H1 (cell line): ENCODE measurements at regions not wholly inside any gene's neighbourhood (a gene's known extent, or its start where the extent isn't known, plus 50 kb on each side); places are given as distances from the start of the nearest gene placed in this dataset.

ENCODE experiments used
- CTCF ChIA-PET: fragments of 300-600 bp; sonication (Branson Sonifier 250); formaldehyde crosslinking; loops from one replicate; lab custom pipeline; 2021; ENCODE audit not compliant: partially characterized antibody; lab: Charles Lee
- POLR2A ChIA-PET: fragments of 300-600 bp; sonication (Branson Sonifier 250); formaldehyde crosslinking; loops from one replicate; lab custom pipeline; 2021; ENCODE audit warnings: inconsistent platforms; ENCODE audit not compliant: partially characterized antibody; lab: Charles Lee
- DNase-seq, 2 experiments: peaks; one replicate each; pipeline versions ENCODE4 v3.0.0 to v3.0.0-alpha.2; 2010 to 2022; ENCODE audit warnings: low spot score in 2 of 2, low read depth in 1 of 2, mixed read lengths in 1 of 2
- FAIRE-seq: peaks from 2 replicates; lab custom pipeline; 2011; peaks lifted over from hg19 to GRCh38; lab: Jason Lieb, UNC
- H2AFZ ChIP-seq: 2 replicates; pipeline ENCODE4 v1.8.1; 2012; ENCODE audit warnings: low read length, inconsistent platforms
- H2AK5ac ChIP-seq: 2 replicates; pipeline ENCODE4 v1.6.1; 2013; ENCODE audit warnings: low read depth, low read length
- H2BK120ac ChIP-seq: replicated peaks from 2 replicates; pipeline ENCODE3; 2013; ENCODE audit warnings: low read depth, low read length, inconsistent platforms
- H2BK12ac ChIP-seq: 2 replicates; pipeline ENCODE4 v1.6.1; 2013; ENCODE audit warnings: low read depth, low read length
- H2BK15ac ChIP-seq: 2 replicates; pipeline ENCODE4 v1.6.1; 2013; ENCODE audit warnings: low read length
- H2BK20ac ChIP-seq: 2 replicates; pipeline ENCODE4 v1.6.1; 2013; ENCODE audit warnings: low read length
- H2BK5ac ChIP-seq: 2 replicates; pipeline ENCODE4 v1.6.1; 2013; ENCODE audit warnings: low read depth, low read length
- H3K14ac ChIP-seq: 2 replicates; pipeline ENCODE4 v1.6.1; 2013; ENCODE audit warnings: inconsistent platforms; ENCODE audit not compliant: insufficient read length
- H3K18ac ChIP-seq: 2 replicates; pipeline ENCODE4 v1.6.1; 2013; ENCODE audit warnings: low read length; ENCODE audit errors: extremely low read depth
- H3K23ac ChIP-seq: 2 replicates; pipeline ENCODE4 v1.6.1; 2013; ENCODE audit warnings: inconsistent platforms; ENCODE audit not compliant: insufficient read length
- H3K23me2 ChIP-seq: 2 replicates; pipeline ENCODE4 v1.6.1; 2013; ENCODE audit warnings: low read depth, low read length
- H3K27ac ChIP-seq: 2 replicates; pipeline ENCODE4 v1.6.1; 2011; ENCODE audit warnings: low read depth, low read length, inconsistent platforms
- H3K27me3 ChIP-seq, 4 experiments: replicated peaks in 1 of 4; 1 replicate in 1 of 4; 2 replicates in 3 of 4; pipeline versions ENCODE4 v1.6.1 to v1.8.1; 2011 to 2013; ENCODE audit warnings: low read length in 3 of 4, mild to moderate bottlenecking in 3 of 4, inconsistent platforms in 2 of 4, mixed read lengths in 2 of 4, moderate library complexity in 1 of 4; ENCODE audit not compliant: control insufficient read depth in 3 of 4, insufficient read depth in 3 of 4; ENCODE audit errors: extremely low read depth in 1 of 4
- H3K36me3 ChIP-seq, 4 experiments: 2 replicates each; pipeline versions ENCODE4 v1.6.1 to v1.8.1; 2011 to 2013; ENCODE audit warnings: mild to moderate bottlenecking in 4 of 4, low read length in 3 of 4, moderate library complexity in 2 of 4, control low read depth in 1 of 4, inconsistent platforms in 1 of 4; ENCODE audit not compliant: insufficient read depth in 4 of 4, control insufficient read depth in 2 of 4
- H3K4ac ChIP-seq: replicated peaks from 2 replicates; pipeline ENCODE3; 2013; ENCODE audit warnings: low read length, low read depth, mixed read lengths, inconsistent platforms; ENCODE audit not compliant: insufficient read length
- H3K4me1 ChIP-seq, 4 experiments: replicated peaks in 1 of 4; 1 replicate in 1 of 4; 2 replicates in 3 of 4; pipeline versions ENCODE4 v1.6.1 to v1.8.1; 2011 to 2013; ENCODE audit warnings: low read length in 3 of 4, inconsistent platforms in 2 of 4, mixed read lengths in 1 of 4; ENCODE audit not compliant: insufficient read depth in 4 of 4, control insufficient read depth in 3 of 4
- H3K4me2 ChIP-seq, 2 experiments: 2 replicates each; pipeline versions ENCODE4 v1.6.1 to v1.8.1; 2011 to 2013; ENCODE audit warnings: low read depth in 2 of 2, low read length in 2 of 2, control low read depth in 1 of 2, inconsistent platforms in 1 of 2, mild to moderate bottlenecking in 1 of 2; ENCODE audit not compliant: insufficient read depth in 1 of 2
- H3K4me3 ChIP-seq, 4 experiments: fragments of 200-600, 300-600 bp in 1 of 4; sonication (generic), shearing (Covaris generic), sonication (Bioruptor Twin) in 1 of 4; 2 replicates each; pipeline versions ENCODE4 v1.5.1 to v1.8.1; 2011 to 2016; ENCODE audit warnings: low read length in 4 of 4, low read depth in 3 of 4, control low read depth in 2 of 4, inconsistent platforms in 2 of 4, mild to moderate bottlenecking in 2 of 4, mixed read lengths in 1 of 4, moderate library complexity in 1 of 4; ENCODE audit not compliant: insufficient read depth in 2 of 4; ENCODE audit errors: extremely low read depth in 1 of 4
- H3K56ac ChIP-seq: replicated peaks from 2 replicates; pipeline ENCODE3; 2013; ENCODE audit warnings: low read depth, mild to moderate bottlenecking, mixed read lengths, low read length, inconsistent platforms; ENCODE audit not compliant: insufficient read length
- H3K79me1 ChIP-seq: 2 replicates; pipeline ENCODE4 v1.6.1; 2013; ENCODE audit warnings: low read depth, low read length, control low read depth
- H3K79me2 ChIP-seq, 2 experiments: 2 replicates each; pipeline versions ENCODE4 v1.6.1 to v1.8.1; 2012 to 2013; ENCODE audit warnings: low read length in 2 of 2, mild to moderate bottlenecking in 2 of 2, inconsistent platforms in 1 of 2; ENCODE audit not compliant: insufficient read depth in 2 of 2, control insufficient read depth in 1 of 2
- H3K9ac ChIP-seq, 4 experiments: replicated peaks in 1 of 4; 1 replicate in 1 of 4; 2 replicates in 3 of 4; pipeline versions ENCODE4 v1.6.1 to v1.8.1; 2011 to 2013; ENCODE audit warnings: low read depth in 3 of 4, low read length in 3 of 4, control low read depth in 2 of 4, mild to moderate bottlenecking in 2 of 4, moderate library complexity in 2 of 4, inconsistent platforms in 1 of 4; ENCODE audit errors: extremely low read depth in 1 of 4
- H3K9me3 ChIP-seq, 2 experiments: 2 replicates each; pipeline versions ENCODE4 v1.6.1 to v1.8.1; 2012 to 2013; ENCODE audit warnings: mild to moderate bottlenecking in 2 of 2, moderate library complexity in 2 of 2, control low read depth in 1 of 2, inconsistent platforms in 1 of 2, low read depth in 1 of 2, low read length in 1 of 2, mixed read lengths in 1 of 2; ENCODE audit not compliant: insufficient read depth in 2 of 2
- H4K20me1 ChIP-seq, 2 experiments: replicated peaks in 1 of 2; 2 replicates each; pipeline versions ENCODE3 to v1.8.1; 2011 to 2013; ENCODE audit warnings: inconsistent platforms in 2 of 2, low read length in 2 of 2, mild to moderate bottlenecking in 1 of 2; ENCODE audit not compliant: insufficient read depth in 2 of 2, control insufficient read depth in 1 of 2
- H4K5ac ChIP-seq: 2 replicates; pipeline ENCODE4 v1.6.1; 2013; ENCODE audit warnings: low read length, low read depth, mixed read lengths, inconsistent platforms; ENCODE audit not compliant: insufficient read length
- H4K8ac ChIP-seq: 2 replicates; pipeline ENCODE4 v1.8.0; 2013; ENCODE audit warnings: mild to moderate bottlenecking, moderate library complexity, low read length, inconsistent platforms; ENCODE audit not compliant: insufficient read depth; ENCODE audit errors: extremely low read depth
- H4K91ac ChIP-seq: replicated peaks from 2 replicates; pipeline ENCODE3; 2013; ENCODE audit warnings: low read length, mixed read lengths, inconsistent platforms; ENCODE audit not compliant: insufficient read length
- ASH2L ChIP-seq: fragments of 200-600, 300-600 bp; sonication (generic); IDR thresholded peaks from one replicate; pipeline ENCODE4 v1.7.1; 2017; ENCODE audit warnings: low read length
- CREB1 ChIP-seq: IDR thresholded peaks from 2 replicates; pipeline ENCODE4 v1.6.1; 2012; ENCODE audit warnings: inconsistent platforms
- MAFK ChIP-seq: IDR thresholded peaks from 2 replicates; pipeline ENCODE4 v1.6.1; 2012; ENCODE audit warnings: low read depth, mild to moderate bottlenecking, improper control_type of control experiment, low read length
- RNF2 ChIP-seq: fragments of 200-900, 300-1000 bp; sonication (generic); IDR thresholded peaks from 2 replicates; pipeline ENCODE4 v1.7.1; 2016; ENCODE audit warnings: borderline replicate concordance, low read depth, mild to moderate bottlenecking, antibody characterized with exemption, low read length; ENCODE audit not compliant: poor library complexity, severe bottlenecking; ENCODE audit errors: missing control alignments
- SIN3A ChIP-seq, 2 experiments: IDR thresholded peaks in 1 of 2; conservative IDR thresholded peaks in 1 of 2; 2 replicates each; pipeline ENCODE4 v1.6.1; 2011 to 2012; ENCODE audit warnings: low read length in 2 of 2, improper control_type of control experiment in 1 of 2, low read depth in 1 of 2, mild to moderate bottlenecking in 1 of 2
- SP2 ChIP-seq: IDR thresholded peaks from 2 replicates; pipeline ENCODE4 v1.6.1; 2012; ENCODE audit warnings: mild to moderate bottlenecking, low read length, inconsistent platforms
- SRF ChIP-seq: IDR thresholded peaks from 2 replicates; pipeline ENCODE4 v1.6.1; 2011; ENCODE audit warnings: mild to moderate bottlenecking, low read depth, low read length, moderate library complexity
- TBP ChIP-seq: IDR thresholded peaks from 2 replicates; pipeline ENCODE4 v1.6.1; 2011; ENCODE audit warnings: low read depth, low read length, improper control_type of control experiment
- ZNF274 ChIP-seq: IDR thresholded peaks from 2 replicates; pipeline ENCODE4 v1.7.0; 2012; ENCODE audit warnings: low read length, borderline replicate concordance; ENCODE audit errors: extremely low read depth
- WGBS, 2 experiments: shearing (Covaris generic) in 1 of 2; methylation state at CpG; one replicate each; pipeline versions ENCODE4 v1.1.6 to v1.1.7; 2013 to 2015; ENCODE audit warnings: low lambda C conversion rate in 2 of 2, mixed read lengths in 2 of 2, inconsistent platforms in 1 of 2, low coverage in 1 of 2, missing lambda C conversion rate in 1 of 2; ENCODE audit not compliant: insufficient replicate concordance in 2 of 2, insufficient coverage in 1 of 2, insufficient read length in 1 of 2; ENCODE audit errors: extremely low coverage in 1 of 2, missing lambda C conversion rate in 1 of 2; 5-methylcytosine and 5-hydroxymethylcytosine counted together
- TF ChIP-seq, protein P1 (sequence below): IDR thresholded peaks from 2 replicates; pipeline ENCODE4 v1.6.1; 2011; ENCODE audit warnings: low read length, improper control_type of control experiment
- TF ChIP-seq, protein P2 (sequence below), 3 experiments: IDR thresholded peaks; 1 replicate in 2 of 3; 2 replicates in 1 of 3; pipeline versions ENCODE4 v1.5.1 to v1.6.1; 2011; ENCODE audit warnings: low read length in 3 of 3, mild to moderate bottlenecking in 3 of 3, inconsistent platforms in 2 of 3, low read depth in 1 of 3, moderate library complexity in 1 of 3; ENCODE audit not compliant: insufficient read depth in 1 of 3; ENCODE audit errors: control extremely low read depth in 1 of 3

GRCh38 chr13:72072261-72072660 is 205.3 kb upstream of the DACH1 start:
- Histone ChIP-seq H2BK12ac (no peak overlapping the region), H4K8ac (no peak overlapping the region), H3K18ac (no peak overlapping the region), H3K23me2 (no peaks in the 10 kb centered on the region), H3K56ac (no peak overlapping the region), H3K4ac (no peak overlapping the region), H3K14ac (no peak overlapping the region), H3K79me2 (no peaks in the 10 kb centered on the region), H3K4me2 (no peak overlapping the region), H3K9ac (no peak overlapping the region), H2BK5ac (no peak overlapping the region), H4K91ac (no peak overlapping the region), H2BK15ac (no peak overlapping the region), H3K79me1 (no peaks in the 10 kb centered on the region), H3K36me3 (no peaks in the 10 kb centered on the region), H2BK20ac (no peak overlapping the region), H3K27me3 (no peaks in the 10 kb centered on the region), H2AFZ (no peak overlapping the region), H2BK120ac (no peak overlapping the region), H4K5ac (no peak overlapping the region), H4K20me1 (no peaks in the 10 kb centered on the region), H3K23ac (no peak overlapping the region), H3K4me3 (no peak overlapping the region), H3K9me3 (no peaks in the 10 kb centered on the region), H3K4me1 (no peaks in the 10 kb centered on the region), H2AK5ac (no peak overlapping the region), H3K27ac (no peak overlapping the region)
- CTCF ChIA-PET: no interaction called here
- DNase-seq: no peak
- no peak for FAIRE-seq
- WGBS, 2 experiments: 89% methylated on average over 2 of the region's 2 CpGs; no CpG with 5 or more reads in 1 of the 2 experiments
- POLR2A ChIA-PET: no interaction called here
- TF ChIP-seq SRF (no peak), ZNF274 (no peak), CREB1 (no peak), RNF2 (no peak), TBP (no peak), MAFK (no peak), ASH2L (no peak), SIN3A (conservative IDR thresholded peaks at IDR 0.05 in 1 of 2, IDR thresholded peaks at IDR 0.05 in 1 of 2; ENCODE audit: low read depth in 1 of 2, low read length in 2 of 2) (no peak), SP2 (no peak)
- TF ChIP-seq, protein P1, sequence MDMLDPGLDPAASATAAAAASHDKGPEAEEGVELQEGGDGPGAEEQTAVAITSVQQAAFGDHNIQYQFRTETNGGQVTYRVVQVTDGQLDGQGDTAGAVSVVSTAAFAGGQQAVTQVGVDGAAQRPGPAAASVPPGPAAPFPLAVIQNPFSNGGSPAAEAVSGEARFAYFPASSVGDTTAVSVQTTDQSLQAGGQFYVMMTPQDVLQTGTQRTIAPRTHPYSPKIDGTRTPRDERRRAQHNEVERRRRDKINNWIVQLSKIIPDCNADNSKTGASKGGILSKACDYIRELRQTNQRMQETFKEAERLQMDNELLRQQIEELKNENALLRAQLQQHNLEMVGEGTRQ: no peak
- TF ChIP-seq, protein P2, sequence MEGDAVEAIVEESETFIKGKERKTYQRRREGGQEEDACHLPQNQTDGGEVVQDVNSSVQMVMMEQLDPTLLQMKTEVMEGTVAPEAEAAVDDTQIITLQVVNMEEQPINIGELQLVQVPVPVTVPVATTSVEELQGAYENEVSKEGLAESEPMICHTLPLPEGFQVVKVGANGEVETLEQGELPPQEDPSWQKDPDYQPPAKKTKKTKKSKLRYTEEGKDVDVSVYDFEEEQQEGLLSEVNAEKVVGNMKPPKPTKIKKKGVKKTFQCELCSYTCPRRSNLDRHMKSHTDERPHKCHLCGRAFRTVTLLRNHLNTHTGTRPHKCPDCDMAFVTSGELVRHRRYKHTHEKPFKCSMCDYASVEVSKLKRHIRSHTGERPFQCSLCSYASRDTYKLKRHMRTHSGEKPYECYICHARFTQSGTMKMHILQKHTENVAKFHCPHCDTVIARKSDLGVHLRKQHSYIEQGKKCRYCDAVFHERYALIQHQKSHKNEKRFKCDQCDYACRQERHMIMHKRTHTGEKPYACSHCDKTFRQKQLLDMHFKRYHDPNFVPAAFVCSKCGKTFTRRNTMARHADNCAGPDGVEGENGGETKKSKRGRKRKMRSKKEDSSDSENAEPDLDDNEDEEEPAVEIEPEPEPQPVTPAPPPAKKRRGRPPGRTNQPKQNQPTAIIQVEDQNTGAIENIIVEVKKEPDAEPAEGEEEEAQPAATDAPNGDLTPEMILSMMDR (IDR thresholded peaks at IDR 0.05; ENCODE audit: control extremely low read depth in 1 of 3, insufficient read depth in 1 of 3, low read depth in 1 of 3, low read length in 3 of 3): no peak
